ENCODE measurements at regions not wholly inside any gene's neighbourhood (a gene's known extent, or its start where the extent isn't known, plus 50 kb on each side); places are given as distances from the start of the nearest gene placed in this dataset.

DNA sequence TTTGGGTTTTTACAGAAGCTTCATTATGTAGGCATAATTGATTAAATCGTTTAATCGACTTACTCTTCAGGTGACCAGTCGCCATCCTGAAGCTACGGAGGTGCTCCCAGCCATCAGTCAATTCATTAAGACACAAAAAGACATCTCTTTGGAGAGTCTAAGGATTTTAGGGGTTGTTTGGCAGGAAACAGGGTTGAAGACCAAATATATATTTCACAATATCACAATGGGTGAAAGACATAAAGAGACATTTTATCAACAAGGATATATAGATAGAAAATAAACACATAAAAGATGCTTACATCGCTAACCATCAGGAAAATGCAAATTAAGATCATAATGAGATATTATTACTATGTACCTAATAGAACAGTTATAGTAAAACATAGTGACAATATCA is 104.0 kb upstream of the SIRPG start:
- no peak for DNase-seq (ENCODE audit: low spot score in 2 of 2)
- TF ChIP-seq POLR2A (IDR thresholded peaks at IDR 0.05) = no peak
- TF ChIP-seq, protein P1, sequence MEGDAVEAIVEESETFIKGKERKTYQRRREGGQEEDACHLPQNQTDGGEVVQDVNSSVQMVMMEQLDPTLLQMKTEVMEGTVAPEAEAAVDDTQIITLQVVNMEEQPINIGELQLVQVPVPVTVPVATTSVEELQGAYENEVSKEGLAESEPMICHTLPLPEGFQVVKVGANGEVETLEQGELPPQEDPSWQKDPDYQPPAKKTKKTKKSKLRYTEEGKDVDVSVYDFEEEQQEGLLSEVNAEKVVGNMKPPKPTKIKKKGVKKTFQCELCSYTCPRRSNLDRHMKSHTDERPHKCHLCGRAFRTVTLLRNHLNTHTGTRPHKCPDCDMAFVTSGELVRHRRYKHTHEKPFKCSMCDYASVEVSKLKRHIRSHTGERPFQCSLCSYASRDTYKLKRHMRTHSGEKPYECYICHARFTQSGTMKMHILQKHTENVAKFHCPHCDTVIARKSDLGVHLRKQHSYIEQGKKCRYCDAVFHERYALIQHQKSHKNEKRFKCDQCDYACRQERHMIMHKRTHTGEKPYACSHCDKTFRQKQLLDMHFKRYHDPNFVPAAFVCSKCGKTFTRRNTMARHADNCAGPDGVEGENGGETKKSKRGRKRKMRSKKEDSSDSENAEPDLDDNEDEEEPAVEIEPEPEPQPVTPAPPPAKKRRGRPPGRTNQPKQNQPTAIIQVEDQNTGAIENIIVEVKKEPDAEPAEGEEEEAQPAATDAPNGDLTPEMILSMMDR (IDR thresholded peaks at IDR 0.05) = no peak
- no peak for TF ChIP-seq POLR2AphosphoS5 (IDR thresholded peaks at IDR 0.05)
- Histone ChIP-seq H3K4me3 (no peak overlapping the region), H3K27me3 (no peaks in the 10 kb centered on the region), H3K36me3 (no peaks in the 10 kb centered on the region), H3K27ac (no peak overlapping the region), H3K4me1 (no peaks in the 10 kb centered on the region), H3K9me3 (no peaks in the 10 kb centered on the region)
- intact Hi-C loops (cut with DNase I; ENCODE audit: low total_unique reads) = no loop called here

DNA sequence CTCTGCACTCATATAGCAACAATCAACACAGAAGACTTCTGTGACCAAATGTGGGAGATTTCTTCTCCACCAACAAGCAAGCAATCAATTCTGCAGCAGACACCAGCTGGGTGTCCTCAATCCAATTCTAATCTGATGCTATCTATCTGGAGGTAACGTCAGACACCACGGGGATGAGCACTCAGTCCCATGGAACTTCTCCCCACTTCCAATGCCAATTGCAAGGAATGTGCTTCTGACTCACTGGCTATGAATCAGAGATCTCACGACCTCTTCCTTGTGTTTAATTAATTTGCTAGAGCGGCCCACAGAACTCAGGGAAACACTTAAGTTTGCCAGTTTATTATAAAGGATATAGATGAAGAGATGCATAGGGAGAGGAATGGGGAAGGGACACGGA is 103.5 kb upstream of the SIRPG start:
- H3K27ac ChIP-seq = no peak overlapping the region
- H3K9me3 ChIP-seq = no peaks in the 10 kb centered on the region
- intact Hi-C loops (cut with DNase I; ENCODE audit: low total_unique reads) = no loop called here
- H3K4me1 ChIP-seq = no peaks in the 10 kb centered on the region
- no peaks in the 10 kb centered on the region for H3K27me3 ChIP-seq
- no peak overlapping the region for H3K4me3 ChIP-seq
- H3K36me3 ChIP-seq = no peaks in the 10 kb centered on the region
- TF ChIP-seq POLR2AphosphoS5 (IDR thresholded peaks at IDR 0.05) (no peak), POLR2A (IDR thresholded peaks at IDR 0.05) (no peak)
- TF ChIP-seq, protein P1 (IDR thresholded peaks at IDR 0.05) = no peak
- no peak for DNase-seq (ENCODE audit: low spot score in 2 of 2)

DNA sequence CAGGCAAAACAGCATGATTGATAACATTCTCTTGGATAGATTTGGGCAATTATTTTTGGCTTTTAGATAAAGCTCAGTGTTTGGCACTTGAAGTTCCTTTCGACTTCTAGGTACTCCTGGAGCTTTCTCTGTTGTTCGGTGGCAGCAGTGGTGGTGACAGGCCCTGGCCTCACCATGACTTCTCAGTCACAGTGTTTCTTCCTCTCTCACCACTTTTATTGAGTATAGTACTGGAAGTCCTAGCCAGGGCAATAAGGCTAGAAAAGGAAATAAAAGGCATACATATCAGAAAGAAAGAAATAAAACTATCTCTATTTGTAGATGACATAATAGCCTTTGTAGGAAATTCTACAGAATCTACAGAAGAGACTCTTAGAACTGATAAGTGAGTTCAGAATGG is 101.2 kb upstream of the SIRPG start:
- no peak overlapping the region for H3K4me3 ChIP-seq
- H3K27ac ChIP-seq = no peak overlapping the region
- intact Hi-C loops (cut with DNase I; ENCODE audit: low total_unique reads) = no loop called here
- H3K27me3 ChIP-seq = no peaks in the 10 kb centered on the region
- H3K9me3 ChIP-seq = no peaks in the 10 kb centered on the region
- DNase-seq (ENCODE audit: low spot score in 2 of 2) = no peak
- TF ChIP-seq POLR2AphosphoS5 (IDR thresholded peaks at IDR 0.05) = no peak
- TF ChIP-seq, protein P1 (IDR thresholded peaks at IDR 0.05) = no peak
- no peaks in the 10 kb centered on the region for H3K36me3 ChIP-seq
- no peaks in the 10 kb centered on the region for H3K4me1 ChIP-seq

DNA sequence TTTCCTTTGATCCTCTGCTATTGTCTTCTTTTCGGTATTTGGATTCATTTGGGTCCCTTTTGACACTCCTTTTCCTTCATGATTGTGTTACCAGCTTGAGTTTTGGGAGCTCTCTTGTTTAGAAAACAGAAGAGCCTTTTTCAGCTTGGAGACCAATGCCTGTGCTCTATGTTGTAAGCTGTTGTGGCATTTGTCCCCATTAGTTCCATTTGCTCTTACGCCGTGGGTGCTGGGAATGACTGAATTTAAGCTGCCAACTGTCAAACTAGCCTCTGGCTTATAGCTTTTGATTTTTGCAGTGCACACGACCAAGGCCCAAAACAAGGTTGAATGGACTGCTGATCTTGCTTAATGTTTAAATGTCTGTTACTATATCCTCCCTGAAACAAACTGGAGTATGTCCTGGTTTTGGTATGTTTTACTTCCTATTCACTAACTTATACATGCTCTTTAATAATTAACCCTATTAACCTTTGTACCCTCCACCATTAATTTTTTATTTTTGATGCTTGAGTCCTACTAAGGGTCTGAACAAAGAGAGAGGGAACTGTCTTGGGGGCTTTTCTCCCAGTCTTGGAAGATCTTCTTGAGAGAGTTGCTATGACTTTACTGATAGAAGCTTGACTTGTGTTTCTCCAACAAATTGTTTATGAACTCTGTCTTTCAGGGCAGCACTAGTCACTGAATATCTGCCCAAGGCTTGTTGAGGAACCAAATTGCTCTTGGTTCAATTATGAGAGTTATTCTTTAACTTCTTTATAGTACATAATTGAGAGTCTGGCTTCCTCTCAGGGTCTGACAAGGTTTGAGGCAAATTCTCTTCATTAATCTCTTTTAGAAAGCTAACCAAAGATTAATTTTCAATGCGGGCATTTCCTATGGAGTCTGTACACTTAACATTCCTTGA is 100.3 kb upstream of the SIRPG start:
- TF ChIP-seq POLR2A (IDR thresholded peaks at IDR 0.05) = no peak
- TF ChIP-seq, protein P1 (IDR thresholded peaks at IDR 0.05) = no peak
- TF ChIP-seq POLR2AphosphoS5 (IDR thresholded peaks at IDR 0.05) = no peak
- Histone ChIP-seq H3K27ac (no peak overlapping the region), H3K36me3 (no peaks in the 10 kb centered on the region)

GRCh38 chr20:1757072-1757471 is 99.5 kb upstream of the SIRPG start:
- H3K27ac ChIP-seq = no peak overlapping the region
- TF ChIP-seq POLR2AphosphoS5 (IDR thresholded peaks at IDR 0.05) = no peak
- no peak for TF ChIP-seq POLR2A (IDR thresholded peaks at IDR 0.05)
- H3K4me1 ChIP-seq = no peaks in the 10 kb centered on the region
- no peak for DNase-seq (ENCODE audit: low spot score in 2 of 2)
- no peak overlapping the region for H3K4me3 ChIP-seq
- H3K36me3 ChIP-seq = no peaks in the 10 kb centered on the region
- no peaks in the 10 kb centered on the region for H3K9me3 ChIP-seq
- H3K27me3 ChIP-seq = no peaks in the 10 kb centered on the region
- intact Hi-C loops (cut with DNase I; ENCODE audit: low total_unique reads) = no loop called here

More for the DNA sequence above, 100.3 kb upstream of the SIRPG start:
- H3K4me1 ChIP-seq = no peaks in the 10 kb centered on the region
- intact Hi-C loops (cut with DNase I; ENCODE audit: low total_unique reads) = no loop called here
- no peak overlapping the region for H3K4me3 ChIP-seq
- H3K9me3 ChIP-seq = no peaks in the 10 kb centered on the region
- H3K27me3 ChIP-seq = no peaks in the 10 kb centered on the region
- DNase-seq (ENCODE audit: low spot score in 2 of 2) = no peak
